Activated CD4-positive, CD25-positive, alpha-beta regulatory T cell treated with anti-CD3 and anti-CD28 coated beads, Interleukin-2, amount 50 U/mL, for 24 hours (primary cell): ENCODE measurements at regions not wholly inside any gene's neighbourhood (a gene's known extent, or its start where the extent isn't known, plus 50 kb on each side); places are given as distances from the start of the nearest gene placed in this dataset.
"Not testable (repeated sequence)": the region's sequence is repeated elsewhere in the genome, so short reads cannot be mapped to it uniquely, and the experiment has no call there.

Experiments
- ATAC-seq, 2 donors: fragments of 150-1000 bp; cut with Tn5 transposase; one replicate each; pipeline ENCODE4 v1.10.0; 2021; ENCODE audit warnings: mild to moderate bottlenecking in 1 of 2, moderate library complexity in 1 of 2

GRCh38 chrX:39484159-39485068 is 613.3 kb downstream of the BCOR start:
- ATAC-seq, result no peak

GRCh38 chrX:39487166-39487968 is 610.4 kb downstream of the BCOR start:
- no peak for ATAC-seq

GRCh38 chrX:39487969-39488330 is 609.8 kb downstream of the BCOR start:
- ATAC-seq, result no peak

- peak; percentile 91 to 93 for ATAC-seq
Measured at GRCh38 chrX:39491548-39492297, 606.0 kb downstream of the BCOR start.

GRCh38 chrX:39492497-39493162 is 605.1 kb downstream of the BCOR start:
- ATAC-seq, result no peak

- no peak for ATAC-seq
Measured at GRCh38 chrX:39493168-39493567, 604.6 kb downstream of the BCOR start.

- ATAC-seq, result not testable (repeated sequence)
Measured at GRCh38 chrX:39497117-39497516, 600.6 kb downstream of the BCOR start.

- no peak for ATAC-seq
Measured at GRCh38 chrX:39497702-39498265, 600.0 kb downstream of the BCOR start.

- no peak for ATAC-seq
Measured at GRCh38 chrX:39499996-39500395, 597.8 kb downstream of the BCOR start.

- no peak for ATAC-seq
Measured at GRCh38 chrX:39501822-39502221, 595.9 kb downstream of the BCOR start.

GRCh38 chrX:39502486-39502885 is 595.3 kb downstream of the BCOR start:
- ATAC-seq, result no peak

GRCh38 chrX:39504227-39504626 is 593.5 kb downstream of the BCOR start:
- ATAC-seq, result no peak

- ATAC-seq, result no peak
Measured at GRCh38 chrX:39504850-39505259, 592.9 kb downstream of the BCOR start.

GRCh38 chrX:39506131-39506530 is 591.6 kb downstream of the BCOR start:
- no peak for ATAC-seq

GRCh38 chrX:39507034-39507433 is 590.7 kb downstream of the BCOR start:
- ATAC-seq, result no peak

- peak; percentile 31 to 41 for ATAC-seq
Measured at GRCh38 chrX:39507617-39508299, 590.0 kb downstream of the BCOR start.

GRCh38 chrX:39508300-39508692 is 589.5 kb downstream of the BCOR start:
- peak; percentile 77 to 91 for ATAC-seq

GRCh38 chrX:39509157-39509556 is 588.6 kb downstream of the BCOR start:
- ATAC-seq, result no peak

GRCh38 chrX:39513836-39514235 is 583.9 kb downstream of the BCOR start:
- ATAC-seq, result no peak

- ATAC-seq, result no peak
Measured at GRCh38 chrX:39514801-39515200, 583.0 kb downstream of the BCOR start.

- ATAC-seq, result no peak
Measured at GRCh38 chrX:39516427-39516841, 581.3 kb downstream of the BCOR start.
